ENCODE measurements at regions not wholly inside any gene's neighbourhood (a gene's known extent, or its start where the extent isn't known, plus 50 kb on each side); places are given as distances from the start of the nearest gene placed in this dataset.

- TF ChIP-seq POLR2A (IDR thresholded peaks at IDR 0.05; ENCODE audit: low read length): no peak
- TF ChIP-seq GATA1 (IDR thresholded peaks at IDR 0.05; ENCODE audit: low read depth, low read length): no peak
These were observed 336.1 kb downstream of the TBL1XR1 start for GRCh38 chr3:176861137-176861536.

Measured in erythroblast (primary cell).